ENCODE measurements at regions not wholly inside any gene's neighbourhood (a gene's known extent, or its start where the extent isn't known, plus 50 kb on each side); places are given as distances from the start of the nearest gene placed in this dataset.

DNA sequence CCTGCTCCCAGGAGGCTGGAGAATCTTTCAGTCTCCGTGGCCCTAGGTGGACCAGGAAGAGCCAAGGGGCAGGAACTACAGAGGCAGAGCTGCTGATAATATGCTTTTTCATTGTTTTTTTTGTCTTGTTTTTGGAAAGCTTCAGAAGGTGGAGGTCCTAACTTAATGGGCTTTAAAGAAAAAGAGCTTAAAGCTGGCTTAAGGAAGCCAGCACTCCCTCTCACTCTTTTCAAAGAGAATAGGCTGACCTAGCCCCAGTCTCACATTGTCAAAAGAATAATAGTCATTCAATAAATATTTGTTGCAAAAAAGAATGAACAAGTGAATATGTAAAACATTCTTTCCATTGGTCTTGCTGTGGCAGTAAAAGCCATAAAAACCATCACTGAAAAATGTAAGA lies 61.0 kb upstream of the RRP15 start:
- TF ChIP-seq CTCF (conservative IDR thresholded peaks at IDR 0.05) (no peak), EZH2 (IDR thresholded peaks at IDR 0.05; ENCODE audit: low read depth) (no peak)

Measured in PC-9 (cell line).